HG03521 (cell line): ENCODE measurements at regions not wholly inside any gene's neighbourhood (a gene's known extent, or its start where the extent isn't known, plus 50 kb on each side); places are given as distances from the start of the nearest gene placed in this dataset.

Source experiments
- ATAC-seq: cut with Tn5 transposase; IDR thresholded peaks from one replicate; pipeline ENCODE4 v1.9.1; 2021; ENCODE audit warnings: mild to moderate bottlenecking, moderate library complexity; ENCODE audit not compliant: unreplicated experiment

DNA sequence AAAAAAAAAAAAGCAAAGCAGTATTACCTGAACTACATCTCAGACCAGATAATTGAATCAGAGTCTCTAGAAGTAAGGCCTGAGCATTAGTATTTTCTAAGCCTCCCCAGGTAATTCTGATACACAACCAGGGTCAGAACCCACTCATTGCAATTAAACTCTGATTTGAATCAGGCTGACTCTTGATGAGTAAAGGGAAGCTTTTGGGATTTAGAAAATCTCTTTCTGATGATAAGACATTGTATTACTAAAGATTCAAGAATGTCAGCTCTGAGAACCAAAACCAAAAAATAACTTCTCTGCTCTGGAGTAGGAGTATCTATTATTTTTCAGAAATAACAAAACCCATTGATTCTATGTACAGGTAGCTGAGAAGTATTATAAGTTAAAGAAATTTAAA lies 100.1 kb upstream of the COL21A1 start:
- ATAC-seq = no peak

DNA sequence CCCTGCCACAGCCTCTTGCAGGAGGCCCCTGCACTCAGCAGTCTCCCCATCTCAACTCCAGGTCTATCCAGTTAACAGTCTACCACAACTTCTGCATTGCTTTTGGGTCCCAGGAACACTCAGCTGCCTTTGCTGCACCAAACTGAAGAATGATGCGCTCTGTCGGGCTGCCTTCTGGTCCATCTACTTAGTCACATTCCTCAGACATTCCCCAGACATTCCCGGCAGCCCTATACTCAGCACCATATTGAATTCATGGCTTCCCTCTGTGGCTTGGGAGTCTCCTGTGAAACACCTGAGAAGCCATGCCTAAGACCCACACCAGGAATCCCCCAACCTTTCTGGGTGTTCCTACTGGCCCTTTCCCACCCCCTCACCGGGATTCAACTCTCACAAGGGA lies 99.6 kb upstream of the COL21A1 start:
- ATAC-seq = no peak

DNA sequence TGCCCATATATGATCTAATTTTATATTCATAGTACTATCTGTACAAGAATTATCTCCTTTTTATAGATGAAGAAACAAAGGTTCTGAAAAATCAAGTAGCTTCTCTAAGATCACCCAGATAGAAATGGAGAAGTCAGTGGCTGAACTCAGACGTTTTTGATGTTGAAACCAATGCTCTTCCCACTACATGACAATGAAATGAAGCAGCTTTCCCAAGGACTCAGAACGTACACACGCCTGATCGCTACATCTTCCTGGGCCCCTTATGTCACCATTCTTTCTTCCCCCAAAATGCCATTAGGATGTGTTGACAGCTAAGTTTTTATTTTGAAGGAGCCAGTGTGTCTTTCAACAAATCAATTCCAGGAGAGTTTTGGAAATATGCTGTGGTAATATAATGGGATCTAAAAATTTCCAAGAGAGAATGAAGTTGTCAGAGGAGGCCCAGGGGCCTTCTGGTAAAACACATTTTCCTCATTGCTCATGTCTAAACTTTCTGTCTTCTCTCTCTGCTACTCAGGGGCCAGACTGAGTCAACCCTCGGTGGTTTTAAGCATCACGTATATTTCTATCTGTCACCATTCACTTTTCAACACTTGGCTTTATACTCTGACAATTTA lies 98.1 kb upstream of the COL21A1 start:
- ATAC-seq = no peak

DNA sequence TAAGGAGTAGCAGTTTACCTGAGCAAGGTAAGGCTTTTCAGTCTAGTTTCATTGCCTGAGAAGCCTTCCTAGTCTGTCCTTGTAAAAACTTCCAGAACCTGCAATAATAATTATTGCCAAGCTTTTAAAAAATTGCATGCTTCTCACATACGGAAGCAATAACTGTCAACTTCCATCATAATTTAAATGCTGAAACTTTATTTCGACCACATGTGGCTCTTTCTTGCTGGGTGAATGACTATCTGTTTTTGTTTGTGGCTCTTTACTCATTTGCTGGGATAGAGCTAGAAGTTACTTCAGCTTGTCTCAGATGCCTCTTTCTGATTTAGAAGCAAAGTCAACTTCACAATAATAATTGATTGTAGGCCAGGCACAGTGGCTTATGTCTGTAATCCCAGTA lies 95.9 kb upstream of the COL21A1 start:
- no peak for ATAC-seq

DNA sequence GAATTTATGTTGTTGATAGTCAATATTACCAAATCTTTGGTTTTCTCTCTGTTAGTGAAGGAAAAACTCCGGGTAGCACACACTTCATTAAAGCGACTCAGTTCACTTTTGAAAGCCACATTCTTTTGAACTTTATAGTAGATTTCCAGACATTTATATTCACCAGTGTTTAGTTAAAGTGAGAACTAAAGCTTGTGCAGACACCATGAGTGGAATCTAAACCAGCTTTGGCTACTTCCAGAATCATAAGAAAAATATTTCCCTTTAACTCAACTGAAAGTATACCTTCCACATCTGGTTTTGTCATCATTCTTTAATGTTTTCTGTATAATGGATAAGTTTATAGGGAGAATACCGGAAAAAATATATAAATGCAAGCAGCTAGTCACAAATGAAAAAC lies 92.1 kb upstream of the COL21A1 start:
- no peak for ATAC-seq

DNA sequence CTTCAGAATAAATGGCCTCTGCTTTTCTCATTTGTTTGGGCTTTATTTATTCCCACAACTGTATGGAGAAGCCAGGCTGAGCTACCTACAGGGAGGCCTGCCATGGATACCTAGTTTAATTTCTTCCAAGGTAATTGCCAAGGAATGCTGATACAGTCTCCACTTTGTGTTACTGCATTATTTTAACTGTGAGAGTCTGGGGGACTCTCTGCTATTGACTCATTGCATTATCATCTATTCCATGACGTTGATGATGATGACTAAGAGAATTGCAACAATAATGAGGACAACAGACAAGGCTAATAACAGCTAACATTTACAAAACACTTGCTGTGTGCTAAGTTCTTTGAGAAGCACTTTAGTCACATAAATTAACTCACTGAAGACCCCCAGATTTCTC lies 88.3 kb upstream of the COL21A1 start:
- ATAC-seq = no peak

DNA sequence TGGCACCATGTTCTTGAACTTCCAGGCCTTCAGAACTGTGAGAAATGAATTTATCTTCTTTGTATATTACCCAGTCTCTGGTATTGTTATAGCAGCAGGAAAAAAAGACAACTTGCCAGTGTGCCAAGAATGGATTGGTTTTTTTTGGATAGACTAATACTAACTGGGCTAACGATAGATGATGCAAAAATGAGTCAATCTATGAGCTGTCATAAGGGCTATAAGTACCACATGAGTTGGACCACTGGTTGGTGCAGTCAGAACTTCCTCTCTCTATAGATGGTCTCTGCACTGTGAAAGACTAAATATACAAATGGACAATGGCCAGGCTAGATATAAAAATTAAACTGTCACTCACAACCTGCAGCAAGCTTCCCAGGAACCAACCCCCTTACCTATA lies 87.6 kb upstream of the COL21A1 start:
- no peak for ATAC-seq

DNA sequence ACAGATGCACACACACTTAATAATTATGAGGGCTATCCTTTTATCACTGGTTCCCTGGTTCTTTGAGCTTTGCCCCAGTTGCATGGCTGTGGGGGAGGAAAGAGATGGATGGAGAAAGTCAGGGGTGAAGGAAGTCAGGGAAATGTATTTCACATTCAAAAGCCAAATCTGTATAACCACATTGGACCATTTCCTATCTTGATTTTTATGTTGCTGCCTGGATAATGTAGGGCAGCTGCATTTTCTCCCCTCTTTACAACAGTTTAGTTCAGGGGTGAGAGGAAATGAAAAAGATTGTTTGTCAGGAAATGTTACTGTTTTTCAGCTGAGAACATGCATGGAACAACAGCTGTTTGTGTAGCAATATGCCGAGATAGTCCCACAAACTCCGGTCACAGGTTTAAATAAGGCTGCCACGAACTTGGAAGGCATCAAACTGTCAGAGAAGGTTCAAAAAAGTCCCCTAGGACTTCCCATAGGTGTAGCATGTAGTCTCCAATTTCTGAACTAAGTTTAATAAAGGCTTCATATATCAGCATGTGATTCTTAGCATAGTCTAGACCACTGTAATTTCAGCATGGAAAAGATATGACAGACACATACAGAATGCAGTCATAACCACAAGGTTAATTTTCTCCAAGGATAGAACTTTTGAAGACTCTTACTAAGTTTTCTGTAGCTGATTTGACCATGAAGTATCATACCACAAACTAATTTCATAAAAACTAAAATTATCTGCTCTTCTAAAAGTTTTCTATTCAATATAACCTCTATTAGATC lies 82.1 kb upstream of the COL21A1 start:
- no peak for ATAC-seq

DNA sequence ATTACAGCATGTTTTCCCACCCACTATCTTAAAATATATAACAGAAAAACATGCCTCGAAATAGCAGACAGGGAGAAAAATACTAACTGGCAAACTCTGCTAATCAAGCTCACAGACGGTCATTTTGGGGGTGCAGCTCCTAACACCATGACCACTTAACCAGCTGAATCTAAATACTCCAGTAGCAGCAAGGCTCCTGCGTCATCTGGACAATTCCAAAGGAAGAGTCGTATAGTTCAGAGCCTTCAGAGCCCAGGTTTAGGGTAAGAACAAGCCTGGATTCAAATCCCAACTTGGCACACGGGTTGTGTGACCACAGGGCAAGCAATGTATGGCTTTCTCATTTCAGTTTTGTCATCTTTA lies 81.3 kb upstream of the COL21A1 start:
- ATAC-seq = no peak

DNA sequence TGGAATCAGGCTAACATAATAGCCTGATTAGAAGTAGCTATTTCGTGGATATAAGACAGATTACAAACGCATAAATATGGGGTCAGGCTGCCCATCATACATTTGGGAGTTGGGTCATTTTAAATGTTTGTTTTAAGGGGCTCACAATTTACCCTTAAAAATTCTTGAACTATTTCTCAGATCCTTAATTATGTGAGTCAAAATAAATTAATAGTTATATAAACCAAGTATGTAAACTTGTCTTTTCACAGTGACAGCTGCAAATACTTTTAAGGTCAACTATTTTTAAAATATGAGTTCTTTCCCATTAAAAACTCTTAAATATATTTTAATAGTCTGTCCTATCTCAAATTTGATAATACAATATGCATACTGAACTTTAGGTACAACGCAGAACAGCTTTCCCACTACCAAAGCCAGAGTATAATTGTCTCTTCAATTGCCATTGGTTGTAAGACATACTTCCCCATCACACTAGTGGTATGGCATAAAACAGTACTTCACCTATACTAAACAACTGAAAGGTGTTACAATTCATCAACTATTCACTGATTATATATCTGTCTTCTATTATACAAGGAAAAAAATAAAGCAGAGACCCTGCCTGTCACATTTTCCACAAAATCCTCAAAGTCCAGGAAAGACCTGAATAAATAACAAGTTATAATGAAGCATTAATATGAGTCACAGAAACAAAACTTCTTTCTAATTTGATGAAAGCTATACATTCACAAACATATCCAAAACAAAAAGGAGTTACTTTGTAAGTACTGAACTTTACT lies 80.8 kb upstream of the COL21A1 start:
- no peak for ATAC-seq

DNA sequence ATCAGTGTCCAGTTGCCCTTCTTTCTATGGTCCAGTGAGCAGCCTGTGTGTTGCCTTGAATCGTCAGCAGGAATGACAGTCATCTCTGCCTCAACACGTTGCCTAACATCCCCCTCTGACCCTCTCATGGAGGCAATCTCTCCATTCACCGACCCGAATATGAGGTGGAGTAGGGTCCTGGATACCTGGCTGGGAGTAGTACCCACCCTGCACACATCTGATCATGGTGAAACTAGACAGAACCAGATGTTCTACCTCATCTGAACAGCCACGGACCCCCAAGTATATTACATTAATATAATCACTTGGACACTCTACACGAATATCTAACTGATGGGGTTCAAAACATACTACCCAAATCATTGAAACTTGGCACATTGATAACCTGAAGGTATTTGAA lies 77.0 kb upstream of the COL21A1 start:
- no peak for ATAC-seq

DNA sequence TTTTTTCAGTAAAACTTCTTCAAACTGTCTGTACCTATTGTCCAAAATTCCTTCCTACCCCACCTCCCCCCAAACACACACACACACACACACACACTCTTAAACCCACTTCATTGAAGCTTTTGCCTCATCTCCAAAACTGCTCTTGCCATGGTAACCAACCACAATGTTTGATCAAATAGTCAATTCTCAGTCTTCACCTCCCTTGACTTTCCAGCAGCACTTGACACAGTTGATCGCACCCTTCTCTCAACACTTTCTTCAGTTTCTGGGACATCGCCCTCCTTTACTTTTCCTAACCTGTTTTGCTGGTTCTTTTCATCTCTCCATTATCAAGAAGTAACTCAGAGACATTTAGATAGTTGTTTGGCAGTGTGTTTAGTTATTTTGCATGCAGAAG lies 71.5 kb upstream of the COL21A1 start:
- ATAC-seq = no peak

DNA sequence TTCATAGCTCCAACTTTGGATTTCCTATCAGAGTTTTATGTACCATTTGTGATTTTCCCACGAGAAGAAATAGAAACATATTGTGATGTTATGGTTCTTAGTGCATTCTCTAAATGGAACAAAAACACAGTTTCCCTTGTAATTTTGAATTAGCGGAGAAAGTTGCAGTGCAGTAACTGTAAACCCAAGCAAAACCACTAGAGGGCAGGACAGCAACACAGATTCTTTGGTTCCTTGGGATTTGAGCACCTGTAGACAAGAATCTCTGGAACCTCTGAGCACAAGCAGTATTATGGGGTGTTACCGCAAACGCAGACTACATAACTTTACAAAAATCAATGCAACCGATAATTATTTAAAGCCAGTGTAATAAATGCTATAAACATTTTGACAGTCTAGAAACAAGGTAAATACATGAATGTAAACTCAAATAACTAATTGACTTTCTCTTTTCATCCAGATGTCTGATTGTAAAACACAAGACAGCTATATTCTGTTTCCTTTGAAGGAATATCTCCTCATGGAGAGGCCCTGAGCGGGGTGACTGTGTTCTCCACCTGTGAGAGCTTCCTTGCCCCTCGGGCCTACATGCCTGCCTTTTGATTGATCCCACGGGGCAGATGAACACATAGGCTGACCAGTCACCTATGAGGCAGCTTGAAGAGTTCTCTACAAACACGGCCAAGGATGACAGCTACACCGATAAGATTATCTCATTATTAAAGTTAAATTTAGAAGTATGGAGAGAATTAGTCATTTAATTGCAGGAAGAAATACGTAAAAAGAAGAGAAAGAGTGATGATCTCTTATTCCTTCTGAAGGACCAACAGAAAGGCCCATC lies 67.5 kb upstream of the COL21A1 start:
- ATAC-seq = no peak

DNA sequence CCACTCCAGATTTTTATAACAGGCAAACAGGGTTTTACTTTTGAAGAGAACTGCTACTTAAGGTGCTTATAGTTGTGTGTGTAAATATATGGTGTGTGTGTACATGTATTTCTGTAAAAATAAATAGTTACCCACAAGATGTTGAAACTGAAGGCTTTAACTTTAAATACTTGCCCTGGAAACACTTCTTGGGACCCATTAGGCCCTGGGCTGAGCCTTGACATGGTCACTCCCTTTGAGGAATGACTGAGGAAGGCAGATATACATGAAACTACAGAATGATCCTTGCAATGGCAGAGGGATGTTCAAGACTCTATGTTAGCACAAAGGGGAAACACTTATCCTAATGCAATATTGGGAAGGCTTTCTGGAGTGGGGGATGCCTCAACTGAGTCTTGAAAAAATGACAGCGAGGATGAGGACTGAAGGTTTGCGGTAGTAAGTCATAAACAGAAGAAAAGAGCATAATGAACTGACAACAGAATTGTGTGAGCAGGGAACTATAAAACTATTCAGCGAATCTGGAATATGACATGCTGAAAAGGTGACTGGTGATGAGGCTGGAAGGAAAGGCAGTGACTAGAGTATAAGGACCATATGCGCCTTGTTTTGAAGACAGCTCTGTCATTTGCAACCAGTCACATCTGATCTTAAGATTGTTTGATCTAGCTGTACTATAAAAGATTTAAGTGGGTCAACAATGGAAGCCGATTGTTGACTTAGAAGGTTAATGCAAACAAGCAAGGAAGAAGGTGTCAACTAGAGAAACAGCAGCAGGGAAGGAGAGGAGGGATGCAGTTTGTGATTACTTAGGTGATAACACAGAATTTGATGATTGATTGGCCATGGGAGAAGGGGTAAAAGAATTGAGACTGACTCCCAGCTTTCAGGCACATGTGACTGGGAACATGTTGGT lies 64.4 kb upstream of the COL21A1 start:
- ATAC-seq = no peak

DNA sequence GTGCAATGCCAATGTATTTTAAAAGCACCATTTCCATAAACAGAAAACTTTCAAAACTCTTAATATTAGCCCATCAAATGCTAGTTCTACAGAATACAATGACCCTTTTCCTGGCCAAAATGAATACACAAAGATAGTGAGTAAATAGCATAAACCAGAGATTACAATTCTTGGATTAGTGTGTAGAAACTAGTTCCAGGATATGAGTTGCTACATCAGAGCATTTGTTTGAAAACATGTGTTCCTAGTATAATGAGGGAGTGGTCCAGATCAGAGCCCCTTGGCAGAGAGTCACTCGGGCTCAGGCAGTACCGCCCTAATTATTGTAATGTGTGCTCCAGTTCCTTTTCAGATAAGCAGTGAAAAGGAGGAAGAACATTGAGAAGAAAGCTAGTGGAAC lies 63.7 kb upstream of the COL21A1 start:
- ATAC-seq = no peak

DNA sequence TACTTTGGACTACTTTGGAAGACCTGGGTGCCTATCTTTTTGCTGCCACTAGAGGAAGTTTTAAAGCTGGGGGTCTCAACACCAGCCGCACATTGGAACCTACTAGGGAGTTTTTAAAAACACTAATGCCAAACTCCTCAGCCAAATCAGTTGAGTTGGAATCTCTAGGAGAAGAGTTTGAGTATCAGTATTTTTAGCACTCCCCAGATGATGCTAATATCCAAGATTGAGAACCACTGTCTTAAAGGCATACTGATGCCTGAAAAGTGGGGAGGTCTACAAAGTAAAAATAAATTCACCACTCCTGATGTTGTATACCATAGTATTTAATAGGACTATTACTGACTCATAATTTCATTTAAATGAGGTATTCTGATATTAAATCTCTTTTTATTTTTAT lies 62.9 kb upstream of the COL21A1 start:
- ATAC-seq = no peak

DNA sequence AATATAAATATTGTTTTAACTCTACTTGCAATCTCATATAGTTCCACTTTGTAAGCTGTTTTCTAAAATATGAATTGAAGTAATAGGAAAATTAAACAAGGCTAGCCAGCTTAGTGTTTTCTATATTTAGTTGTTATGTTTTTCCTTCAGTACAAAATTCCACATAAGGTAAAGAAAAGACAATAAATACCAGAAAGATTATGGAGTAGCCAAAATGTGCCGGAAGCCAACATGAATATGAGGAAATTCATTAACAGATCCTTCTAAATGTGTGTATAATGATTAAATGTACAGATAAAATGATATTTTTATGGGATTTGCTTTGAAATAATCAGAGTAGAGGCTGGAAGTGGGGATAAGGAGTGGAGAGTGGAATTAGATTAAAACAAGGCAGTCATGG lies 52.5 kb upstream of the COL21A1 start:
- no peak for ATAC-seq

DNA sequence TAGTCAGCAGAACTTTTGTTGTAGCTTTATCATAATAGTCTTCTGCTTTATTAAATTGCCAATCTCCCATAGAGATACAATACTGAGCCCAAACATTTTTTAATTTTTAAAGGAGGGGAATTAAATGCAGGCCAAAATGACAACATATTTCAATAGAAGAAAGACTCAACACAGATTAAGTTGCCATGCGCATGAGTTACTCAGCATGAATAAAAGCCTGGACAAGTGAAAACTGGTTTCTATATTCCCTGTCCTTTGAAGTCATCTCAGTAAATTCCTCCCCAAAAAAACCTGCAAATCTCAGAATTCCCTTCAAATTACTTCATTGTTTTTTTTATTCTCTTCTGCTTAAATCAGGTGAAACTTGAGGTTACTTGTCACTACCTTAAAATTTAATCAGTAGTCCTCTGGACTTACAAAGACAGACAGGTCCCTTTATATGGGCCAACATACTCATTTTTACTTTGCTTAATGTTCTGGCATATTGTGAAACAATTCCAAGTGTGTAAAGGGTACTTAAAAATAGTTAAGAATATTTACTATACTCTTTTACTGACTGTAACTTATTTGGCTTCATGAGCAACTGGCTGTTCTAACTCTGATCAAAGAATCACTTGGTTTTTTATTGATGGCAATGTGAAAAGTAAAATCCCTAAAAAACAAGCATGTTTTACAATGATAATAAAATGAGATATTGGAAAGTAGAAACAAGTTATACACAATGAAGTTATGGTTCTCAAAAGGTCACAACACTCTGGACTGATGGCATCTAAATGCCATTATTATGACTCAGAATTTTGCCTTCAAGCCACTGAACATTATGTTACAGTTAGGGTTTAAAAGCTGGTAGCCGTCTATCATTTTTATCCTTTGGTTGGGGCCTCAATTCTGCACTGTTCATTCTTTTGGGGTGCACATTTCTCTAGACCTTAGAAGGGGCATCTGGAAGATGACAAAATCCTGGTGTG lies 49.9 kb upstream of the COL21A1 start:
- ATAC-seq = no peak
